ENCODE measurements at regions not wholly inside any gene's neighbourhood (a gene's known extent, or its start where the extent isn't known, plus 50 kb on each side); places are given as distances from the start of the nearest gene placed in this dataset.
"Not testable (repeated sequence)": the region's sequence is repeated elsewhere in the genome, so short reads cannot be mapped to it uniquely, and the experiment has no call there.

DNA sequence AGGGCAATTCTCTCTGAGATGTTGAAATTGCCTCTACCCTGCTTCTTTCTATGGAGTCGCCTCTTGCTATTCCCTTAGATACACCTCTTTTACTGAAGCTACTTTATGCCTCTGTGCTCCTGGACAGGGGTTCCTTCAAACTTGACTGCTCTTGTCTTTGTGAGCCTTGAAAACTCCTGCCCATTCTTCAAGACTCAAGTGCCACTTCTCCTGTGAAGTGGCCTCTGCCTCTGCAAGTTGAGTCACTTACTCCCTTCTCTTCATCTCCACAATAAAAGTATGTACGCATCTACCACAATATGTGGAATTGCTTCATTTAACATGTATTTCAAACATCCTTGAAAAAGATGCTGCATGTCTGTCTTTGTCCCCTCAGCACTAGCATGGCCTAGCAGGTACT is 66.0 kb upstream of the TPP2 start:
- H3K36me3 ChIP-seq (ENCODE audit: insufficient read depth, low read length, poor library complexity, severe bottlenecking) = no peaks in the 10 kb centered on the region
- H3K4me1 ChIP-seq (ENCODE audit: insufficient read depth, low read length, poor library complexity, severe bottlenecking) = no peaks in the 10 kb centered on the region
- H3K27me3 ChIP-seq (replicated peaks; ENCODE audit: insufficient read depth, low read depth, low read length, poor library complexity) = no peaks in the 10 kb centered on the region
- POLR2A ChIA-PET (ENCODE audit: low non-redundant PET) = no interaction called here
- CTCF ChIA-PET = no interaction called here
- no peaks in the 10 kb centered on the region for H3K9me3 ChIP-seq (ENCODE audit: low read depth, low read length, poor library complexity, severe bottlenecking)
- BruUV-seq (replicated peaks) = no TSS peak
- TF ChIP-seq, protein P1, sequence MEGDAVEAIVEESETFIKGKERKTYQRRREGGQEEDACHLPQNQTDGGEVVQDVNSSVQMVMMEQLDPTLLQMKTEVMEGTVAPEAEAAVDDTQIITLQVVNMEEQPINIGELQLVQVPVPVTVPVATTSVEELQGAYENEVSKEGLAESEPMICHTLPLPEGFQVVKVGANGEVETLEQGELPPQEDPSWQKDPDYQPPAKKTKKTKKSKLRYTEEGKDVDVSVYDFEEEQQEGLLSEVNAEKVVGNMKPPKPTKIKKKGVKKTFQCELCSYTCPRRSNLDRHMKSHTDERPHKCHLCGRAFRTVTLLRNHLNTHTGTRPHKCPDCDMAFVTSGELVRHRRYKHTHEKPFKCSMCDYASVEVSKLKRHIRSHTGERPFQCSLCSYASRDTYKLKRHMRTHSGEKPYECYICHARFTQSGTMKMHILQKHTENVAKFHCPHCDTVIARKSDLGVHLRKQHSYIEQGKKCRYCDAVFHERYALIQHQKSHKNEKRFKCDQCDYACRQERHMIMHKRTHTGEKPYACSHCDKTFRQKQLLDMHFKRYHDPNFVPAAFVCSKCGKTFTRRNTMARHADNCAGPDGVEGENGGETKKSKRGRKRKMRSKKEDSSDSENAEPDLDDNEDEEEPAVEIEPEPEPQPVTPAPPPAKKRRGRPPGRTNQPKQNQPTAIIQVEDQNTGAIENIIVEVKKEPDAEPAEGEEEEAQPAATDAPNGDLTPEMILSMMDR (conservative IDR thresholded peaks at IDR 0.05; ENCODE audit: low read depth, low read length) = no peak
- TF ChIP-seq EZH2 (IDR thresholded peaks at IDR 0.05; ENCODE audit: borderline replicate concordance, low read depth, low read length, poor library complexity, severe bottlenecking) = no peak
- intact Hi-C loops (cut with micrococcal nuclease; ENCODE audit: unreplicated experiment) = no loop called here
- no peak overlapping the region for H3K4me3 ChIP-seq (ENCODE audit: low read depth, low read length, poor library complexity, severe bottlenecking)
- no peak overlapping the region for H3K27ac ChIP-seq (ENCODE audit: low read depth, low read length, poor library complexity, severe bottlenecking)
- DNase-seq (ENCODE audit: low spot score) = no peak

DNA sequence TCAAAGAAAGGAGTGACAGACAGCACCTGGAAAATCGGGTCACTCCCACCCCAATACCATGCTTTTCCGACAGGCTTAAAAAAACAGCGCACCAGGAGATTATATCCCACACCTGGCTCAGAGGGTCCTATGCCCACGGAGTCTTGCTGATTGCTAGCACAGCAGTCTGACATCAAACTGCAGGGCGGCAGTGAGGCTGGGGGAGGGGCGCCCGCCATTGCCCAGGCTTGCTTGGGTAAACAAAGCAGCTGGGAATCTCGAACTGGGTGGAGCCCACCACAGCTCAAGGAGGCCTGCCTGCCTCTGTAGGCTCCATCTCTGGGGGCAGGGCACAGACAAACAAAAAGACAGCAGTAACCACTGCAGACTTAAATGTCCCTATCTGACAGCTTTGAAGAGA is 74.5 kb upstream of the TPP2 start:
- H3K27ac ChIP-seq (ENCODE audit: low read depth, low read length, poor library complexity, severe bottlenecking); BruUV-seq (replicated peaks); H3K4me3 ChIP-seq (ENCODE audit: low read depth, low read length, poor library complexity, severe bottlenecking); H3K9me3 ChIP-seq (ENCODE audit: low read depth, low read length, poor library complexity, severe bottlenecking); H3K27me3 ChIP-seq (replicated peaks; ENCODE audit: insufficient read depth, low read depth, low read length, poor library complexity); CTCF ChIA-PET; H3K36me3 ChIP-seq (ENCODE audit: insufficient read depth, low read length, poor library complexity, severe bottlenecking); intact Hi-C loops (cut with micrococcal nuclease; ENCODE audit: unreplicated experiment); POLR2A ChIA-PET (ENCODE audit: low non-redundant PET); DNase-seq (ENCODE audit: low spot score); H3K4me1 ChIP-seq (ENCODE audit: insufficient read depth, low read length, poor library complexity, severe bottlenecking): not testable (repeated sequence)

DNA sequence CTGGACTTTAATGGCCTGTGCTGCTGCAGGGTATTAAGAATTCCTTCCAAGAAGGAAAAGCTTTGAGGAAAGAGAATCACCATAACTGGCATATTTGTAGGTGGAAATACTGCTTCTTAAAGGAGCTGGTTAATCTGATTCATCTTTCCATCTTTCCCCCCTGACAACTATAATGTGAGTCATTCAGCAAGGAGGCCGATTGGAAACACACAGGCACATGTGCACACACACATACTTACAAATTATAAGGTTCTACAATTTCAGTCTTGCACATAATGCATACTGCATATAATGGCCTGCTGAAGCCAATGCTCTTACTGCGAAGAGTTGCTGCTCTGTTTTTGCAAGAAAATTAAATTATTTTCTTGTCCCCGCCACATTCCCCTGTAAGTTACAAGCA is 78.8 kb upstream of the TPP2 start:
- intact Hi-C loops (cut with micrococcal nuclease; ENCODE audit: unreplicated experiment) = no loop called here
- no peaks in the 10 kb centered on the region for H3K4me1 ChIP-seq (ENCODE audit: insufficient read depth, low read length, poor library complexity, severe bottlenecking)
- H3K4me3 ChIP-seq (ENCODE audit: low read depth, low read length, poor library complexity, severe bottlenecking) = no peak overlapping the region
- no peaks in the 10 kb centered on the region for H3K36me3 ChIP-seq (ENCODE audit: insufficient read depth, low read length, poor library complexity, severe bottlenecking)
- BruUV-seq (replicated peaks) = no TSS peak
- no peaks in the 10 kb centered on the region for H3K9me3 ChIP-seq (ENCODE audit: low read depth, low read length, poor library complexity, severe bottlenecking)
- DNase-seq (ENCODE audit: low spot score) = no peak
- POLR2A ChIA-PET (ENCODE audit: low non-redundant PET) = no interaction called here
- H3K27ac ChIP-seq (ENCODE audit: low read depth, low read length, poor library complexity, severe bottlenecking) = no peak overlapping the region
- TF ChIP-seq, protein P1 (conservative IDR thresholded peaks at IDR 0.05; ENCODE audit: low read depth, low read length) = no peak
- no peak for TF ChIP-seq EZH2 (IDR thresholded peaks at IDR 0.05; ENCODE audit: borderline replicate concordance, low read depth, low read length, poor library complexity, severe bottlenecking)
- no peaks in the 10 kb centered on the region for H3K27me3 ChIP-seq (replicated peaks; ENCODE audit: insufficient read depth, low read depth, low read length, poor library complexity)
- CTCF ChIA-PET = no interaction called here

DNA sequence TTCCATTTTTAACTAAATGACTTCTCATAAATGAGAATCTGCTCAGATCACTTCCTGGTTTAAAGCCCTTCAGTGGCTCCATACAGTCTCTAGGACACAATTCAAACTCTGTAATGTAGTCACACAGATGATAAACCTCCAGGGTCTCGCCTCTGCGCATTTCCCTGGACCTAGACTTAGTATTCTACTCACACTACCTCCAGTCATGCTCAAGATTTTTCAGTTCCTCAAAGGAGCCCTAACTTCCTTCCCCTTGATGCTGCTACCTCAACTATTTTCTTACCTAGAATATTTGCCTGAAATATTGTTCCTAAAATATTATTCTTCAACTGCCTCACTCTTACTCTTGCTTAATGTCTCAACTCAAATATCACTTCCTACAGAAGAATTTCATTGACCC is 86.7 kb upstream of the TPP2 start:
- H3K4me1 ChIP-seq (ENCODE audit: insufficient read depth, low read length, poor library complexity, severe bottlenecking) = no peaks in the 10 kb centered on the region
- intact Hi-C loops (cut with micrococcal nuclease; ENCODE audit: unreplicated experiment) = no loop called here
- BruUV-seq (replicated peaks) = no TSS peak
- no peaks in the 10 kb centered on the region for H3K36me3 ChIP-seq (ENCODE audit: insufficient read depth, low read length, poor library complexity, severe bottlenecking)
- no peak overlapping the region for H3K27ac ChIP-seq (ENCODE audit: low read depth, low read length, poor library complexity, severe bottlenecking)
- POLR2A ChIA-PET (ENCODE audit: low non-redundant PET) = no interaction called here
- H3K27me3 ChIP-seq (replicated peaks; ENCODE audit: insufficient read depth, low read depth, low read length, poor library complexity) = no peaks in the 10 kb centered on the region
- CTCF ChIA-PET = no interaction called here
- no peak for DNase-seq (ENCODE audit: low spot score)
- no peak overlapping the region for H3K4me3 ChIP-seq (ENCODE audit: low read depth, low read length, poor library complexity, severe bottlenecking)
- no peaks in the 10 kb centered on the region for H3K9me3 ChIP-seq (ENCODE audit: low read depth, low read length, poor library complexity, severe bottlenecking)
- no peak for TF ChIP-seq EZH2 (IDR thresholded peaks at IDR 0.05; ENCODE audit: borderline replicate concordance, low read depth, low read length, poor library complexity, severe bottlenecking)
- TF ChIP-seq, protein P1 (conservative IDR thresholded peaks at IDR 0.05; ENCODE audit: low read depth, low read length) = no peak
